NCI-H345 (cell line): ENCODE measurements at regions not wholly inside any gene's neighbourhood (a gene's known extent, or its start where the extent isn't known, plus 50 kb on each side); places are given as distances from the start of the nearest gene placed in this dataset.
A peak's percentile ranks its signal among the peaks of the same experiment; 100 is the strongest.

ENCODE experiments used
- DNase-seq: peaks from one replicate; lab custom pipeline; 2025; lab: John Stamatoyannopoulos, UW

GRCh38 chr10:132467464-132468149 is 70.0 kb upstream of the INPP5A start:
- DNase-seq = peak; percentile 13

DNA sequence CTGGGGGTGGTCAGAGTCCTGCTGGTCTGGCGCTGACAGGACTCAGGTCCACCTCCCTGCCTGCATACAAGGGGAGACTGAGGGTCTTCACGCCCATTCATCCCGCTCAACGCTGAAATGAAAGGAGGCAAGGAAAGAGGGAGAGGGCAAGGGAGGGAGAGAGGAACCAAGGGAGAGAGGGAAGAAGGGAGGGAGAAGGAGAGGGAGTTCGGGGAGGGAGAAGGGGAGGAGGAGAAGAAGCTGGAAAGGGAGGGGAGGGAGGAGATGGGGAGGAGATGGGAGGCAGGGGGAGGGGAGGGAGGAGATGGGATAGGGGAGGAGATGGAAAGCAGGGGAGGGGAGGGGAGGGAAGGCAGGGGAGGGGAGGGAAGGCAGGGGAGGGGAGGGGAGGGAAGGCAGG is 69.4 kb upstream of the INPP5A start:
- DNase-seq = no peak

DNA sequence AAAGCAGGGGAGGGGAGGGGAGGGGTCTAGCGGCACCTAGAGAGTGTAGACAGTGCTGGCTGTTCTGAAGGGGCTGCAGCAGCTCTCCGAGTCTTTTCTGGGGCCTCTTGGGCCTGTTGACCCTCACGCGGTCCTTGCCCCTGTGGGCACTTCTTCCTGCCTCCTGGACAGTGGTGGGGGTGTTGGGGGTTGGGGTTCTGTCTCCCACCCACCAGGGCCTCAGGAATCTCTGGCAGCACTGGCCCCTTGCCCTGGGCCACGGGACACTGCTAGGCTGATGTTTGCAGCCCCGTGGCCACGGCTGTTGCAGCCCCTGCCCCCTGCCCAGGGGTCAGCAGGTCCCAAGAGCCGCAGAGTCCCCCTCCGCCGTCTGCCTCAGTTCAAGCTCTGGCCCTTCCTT is 68.9 kb upstream of the INPP5A start:
- DNase-seq = no peak

DNA sequence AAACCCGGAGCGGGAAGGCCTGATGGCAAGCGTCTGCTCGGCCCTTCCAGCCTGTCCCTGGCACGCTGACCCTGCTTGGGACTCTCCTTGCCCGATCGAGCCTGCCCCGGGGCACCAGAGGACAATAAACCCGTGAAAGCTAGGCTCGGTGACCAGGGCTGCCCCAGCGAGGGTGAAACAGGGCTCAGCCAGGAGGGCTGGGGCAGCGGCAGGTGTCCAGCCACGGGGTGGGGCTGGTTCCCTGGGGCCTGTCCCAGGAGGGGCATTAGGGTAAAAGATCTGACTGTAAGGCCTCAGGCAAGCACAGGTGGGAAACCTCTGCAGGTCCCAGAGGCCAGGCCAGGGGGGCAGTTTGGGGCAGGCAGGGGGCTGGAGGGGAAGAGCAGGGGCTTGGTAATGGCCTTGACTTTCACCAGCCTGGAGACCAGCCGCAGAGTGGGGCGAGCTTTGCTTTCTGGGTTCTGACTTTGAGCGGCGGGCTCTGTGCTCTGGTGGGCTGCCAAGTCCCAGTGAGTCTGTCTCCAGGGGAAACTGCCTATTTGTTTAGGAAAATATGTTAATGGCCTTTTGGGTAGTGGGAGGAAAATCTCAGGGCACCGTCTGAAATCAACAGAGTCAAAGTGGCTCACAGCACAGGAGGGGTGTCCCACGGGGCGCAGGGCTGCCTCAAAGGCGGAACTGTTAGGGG is 68.2 kb upstream of the INPP5A start:
- no peak for DNase-seq

DNA sequence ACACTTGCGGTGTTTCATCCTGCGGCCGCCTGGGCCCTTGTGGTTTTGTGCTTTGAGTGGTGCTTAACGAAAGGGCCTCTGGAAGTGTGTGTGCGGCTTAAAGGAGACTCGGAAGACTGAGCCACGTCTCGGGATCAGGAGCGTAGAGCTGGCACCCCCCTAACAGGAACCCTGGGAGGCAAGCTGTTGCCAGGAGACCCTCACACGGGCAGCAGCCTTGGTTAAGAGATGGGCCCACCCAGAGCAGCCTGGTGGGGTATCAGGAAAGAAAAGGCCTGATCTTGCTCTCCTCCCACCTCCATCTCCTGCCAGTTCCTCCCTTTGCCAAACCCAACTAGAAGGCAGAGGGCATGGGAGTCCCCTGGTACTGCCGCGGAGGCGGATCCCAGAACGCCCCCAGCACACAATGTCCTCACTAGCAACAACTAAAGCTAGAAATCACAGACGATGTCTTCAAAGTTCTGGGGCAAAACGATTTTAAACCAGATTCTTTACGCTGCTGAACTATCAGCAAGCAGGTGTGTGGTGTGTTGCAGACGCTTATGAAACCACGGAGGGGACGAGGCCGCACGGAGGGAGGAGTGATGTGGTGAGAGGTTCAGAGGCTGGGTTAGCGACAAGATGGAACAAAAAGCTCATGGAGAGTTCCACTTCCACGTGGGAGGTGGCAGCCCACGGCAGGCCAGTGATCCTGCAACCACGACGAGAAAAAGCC is 67.0 kb upstream of the INPP5A start:
- no peak for DNase-seq

DNA sequence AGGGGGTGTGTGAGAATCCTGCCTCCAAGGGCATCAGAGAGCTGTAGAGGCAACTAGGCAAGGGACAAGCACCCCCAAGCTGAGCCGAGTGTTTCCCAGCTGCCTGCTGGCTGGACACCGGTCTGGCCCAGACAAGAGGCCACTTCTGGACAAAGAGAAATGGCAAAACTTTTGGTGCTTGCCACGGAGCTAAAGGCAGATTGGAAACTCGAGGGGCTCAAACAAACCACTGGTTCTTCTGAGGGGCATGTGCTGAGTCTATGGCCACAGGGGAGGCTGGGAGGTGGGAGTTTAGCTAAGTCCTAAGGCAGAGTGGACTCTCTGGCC is 66.5 kb upstream of the INPP5A start:
- DNase-seq = no peak

DNA sequence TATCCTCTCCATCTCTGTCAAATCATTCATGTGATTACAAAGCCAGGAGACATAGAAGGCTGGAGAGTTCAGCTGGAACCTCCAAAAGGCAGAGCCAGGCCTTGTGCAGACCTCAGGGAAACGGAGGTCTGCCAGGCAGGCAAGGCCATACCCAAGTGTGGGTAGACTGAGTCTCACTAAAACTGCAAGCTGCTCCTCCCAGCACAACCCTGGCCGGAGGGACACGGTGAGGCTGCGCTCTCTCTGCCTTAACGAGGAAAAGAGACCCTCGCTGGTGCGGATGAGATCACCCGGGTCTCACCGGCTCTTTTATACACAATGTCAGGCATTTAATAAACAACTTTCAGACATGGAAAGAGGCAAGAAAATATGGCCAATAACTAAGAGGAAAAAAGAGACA is 66.1 kb upstream of the INPP5A start:
- DNase-seq = no peak

DNA sequence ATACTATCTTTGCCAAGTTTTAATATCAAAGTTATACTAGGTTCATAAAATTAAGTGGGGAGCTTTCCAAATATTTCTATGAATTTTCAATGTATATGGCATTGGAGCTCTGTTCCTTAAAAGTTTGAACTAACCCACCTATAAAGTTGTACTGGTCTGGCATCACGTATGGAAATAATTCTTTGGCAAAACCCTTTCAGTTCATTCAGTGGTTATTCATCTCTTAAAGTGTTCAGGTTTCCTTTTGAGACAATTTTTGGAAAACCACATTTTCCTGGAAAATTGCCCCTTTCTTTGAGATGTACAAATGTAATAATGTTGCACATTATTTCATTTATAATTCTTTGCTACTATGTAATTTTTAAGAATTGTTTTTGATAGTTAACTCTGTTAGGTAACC is 62.5 kb upstream of the INPP5A start:
- no peak for DNase-seq

DNA sequence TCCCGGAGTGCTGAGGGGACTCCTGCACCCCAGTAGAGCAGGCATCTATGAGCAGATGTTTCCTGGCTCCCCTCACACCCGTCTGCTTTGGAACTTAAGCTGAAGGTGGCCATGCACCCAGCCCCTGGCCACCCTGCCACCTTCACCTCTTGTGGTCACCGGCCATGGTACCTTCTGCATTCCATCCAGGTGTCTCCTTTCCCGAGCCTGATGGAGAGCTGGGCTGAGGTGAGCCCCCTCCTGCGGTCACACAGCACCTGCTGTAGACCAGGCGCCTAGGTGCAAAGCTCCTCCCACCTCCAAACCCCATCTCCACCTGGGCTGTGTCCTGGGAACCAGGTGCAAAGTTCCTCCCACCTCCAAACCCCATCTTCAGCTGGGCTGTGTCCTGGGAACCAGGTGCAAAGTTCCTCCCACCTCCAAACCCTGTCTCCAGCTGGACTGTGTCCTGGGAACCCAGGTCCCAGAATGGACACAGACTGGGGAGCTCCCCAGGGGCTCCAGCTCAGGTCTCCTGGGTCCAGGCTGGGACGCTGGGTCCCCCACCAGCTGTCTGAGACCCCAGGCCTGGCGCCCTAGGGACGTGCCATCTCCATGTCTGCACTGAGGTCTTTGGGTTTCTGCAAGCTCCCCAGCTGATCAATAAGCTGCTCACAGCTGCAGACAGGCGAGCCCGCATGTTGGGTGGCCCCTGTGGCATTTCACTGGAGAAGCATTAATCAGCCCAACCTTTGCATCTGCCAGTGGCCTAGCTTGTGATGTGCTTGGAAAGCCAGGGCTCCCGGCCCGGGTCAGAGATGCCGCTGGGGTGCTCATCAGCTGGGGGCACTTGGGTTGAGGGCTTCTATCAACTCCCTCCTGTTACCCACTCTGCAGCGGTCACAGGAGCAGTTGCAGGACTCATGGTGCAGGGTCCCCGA is 61.2 kb upstream of the INPP5A start:
- no peak for DNase-seq

GRCh38 chr10:132477066-132477397 is 60.6 kb upstream of the INPP5A start:
- DNase-seq = no peak

DNA sequence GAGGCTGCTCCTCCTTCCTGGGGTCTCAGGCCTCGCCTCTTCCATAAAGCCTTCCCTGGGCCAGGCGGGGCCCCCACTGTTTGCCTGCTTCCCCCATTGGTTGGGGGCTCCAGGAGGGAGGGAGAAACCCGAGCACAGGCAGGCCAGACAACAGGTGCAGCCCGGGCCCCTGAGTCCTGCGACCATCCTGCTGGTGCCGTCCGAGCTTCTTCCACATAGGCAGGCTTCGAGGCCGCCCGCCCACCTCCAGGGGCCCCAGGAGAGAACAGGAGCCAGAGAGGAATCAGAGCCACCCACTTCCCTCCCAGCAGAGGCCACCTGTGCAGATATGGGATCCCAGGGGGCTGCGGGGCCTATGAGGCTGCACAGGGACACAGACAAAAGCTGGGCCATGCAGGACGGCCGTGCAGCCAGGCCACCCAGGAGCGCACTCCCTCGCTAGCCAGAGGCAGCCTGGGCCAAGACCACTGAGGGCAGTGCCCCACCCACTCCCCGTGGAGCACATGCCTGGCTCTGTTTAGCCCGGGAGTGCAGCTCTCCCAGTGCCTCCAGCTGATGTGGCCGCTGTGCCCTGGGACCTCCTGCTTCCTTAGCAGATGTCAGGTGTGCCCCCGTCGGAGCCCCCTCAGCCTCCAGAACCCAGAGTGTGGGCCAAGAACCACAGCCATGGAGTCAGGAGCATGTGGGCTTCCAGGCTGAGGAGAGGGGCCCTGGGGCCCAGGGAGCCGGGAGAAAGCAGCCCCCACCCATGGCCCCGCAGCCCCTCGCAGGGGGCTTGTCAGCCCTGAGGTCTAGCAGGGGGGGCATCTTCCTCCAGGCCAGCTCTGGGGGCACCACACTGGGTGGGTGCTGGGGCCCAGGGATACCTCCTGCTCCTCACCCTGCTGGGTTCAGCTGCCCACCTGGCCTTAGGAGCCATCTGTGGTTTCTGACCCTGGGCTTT is 59.9 kb upstream of the INPP5A start:
- DNase-seq = no peak

DNA sequence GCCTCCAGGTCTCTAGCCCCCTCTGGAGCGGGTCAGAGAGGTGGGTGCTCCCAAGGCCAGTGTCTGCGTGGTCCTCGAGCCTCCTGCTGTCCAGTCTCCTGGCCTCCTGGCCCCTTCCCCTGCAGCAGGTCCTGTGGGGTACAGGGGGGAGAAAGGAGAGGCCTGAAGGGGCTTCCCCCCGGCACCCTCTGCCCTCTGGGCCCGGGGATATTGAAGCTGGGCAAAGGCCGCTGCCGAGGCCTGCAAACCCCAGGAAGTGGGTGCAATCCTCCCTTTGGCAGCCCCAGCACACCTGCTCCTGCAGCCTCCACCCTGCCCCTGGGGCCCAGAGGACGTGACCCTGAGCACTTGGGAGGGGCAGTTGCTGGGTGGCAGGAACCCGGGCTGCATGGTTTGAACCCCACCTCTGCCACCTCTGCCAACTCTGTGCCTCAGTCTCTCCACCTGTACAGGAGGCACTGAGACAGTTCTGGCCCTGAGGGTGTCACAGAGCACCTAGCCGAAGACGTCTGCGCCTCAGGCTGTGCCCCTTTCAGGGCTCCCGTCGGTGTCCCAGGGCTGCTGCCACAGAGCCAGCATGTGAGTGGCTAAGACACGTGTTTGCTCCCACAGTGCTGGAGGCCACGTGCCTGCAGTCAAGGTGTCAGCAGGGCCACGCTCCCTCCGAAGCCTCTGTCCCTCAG is 59.1 kb upstream of the INPP5A start:
- no peak for DNase-seq

DNA sequence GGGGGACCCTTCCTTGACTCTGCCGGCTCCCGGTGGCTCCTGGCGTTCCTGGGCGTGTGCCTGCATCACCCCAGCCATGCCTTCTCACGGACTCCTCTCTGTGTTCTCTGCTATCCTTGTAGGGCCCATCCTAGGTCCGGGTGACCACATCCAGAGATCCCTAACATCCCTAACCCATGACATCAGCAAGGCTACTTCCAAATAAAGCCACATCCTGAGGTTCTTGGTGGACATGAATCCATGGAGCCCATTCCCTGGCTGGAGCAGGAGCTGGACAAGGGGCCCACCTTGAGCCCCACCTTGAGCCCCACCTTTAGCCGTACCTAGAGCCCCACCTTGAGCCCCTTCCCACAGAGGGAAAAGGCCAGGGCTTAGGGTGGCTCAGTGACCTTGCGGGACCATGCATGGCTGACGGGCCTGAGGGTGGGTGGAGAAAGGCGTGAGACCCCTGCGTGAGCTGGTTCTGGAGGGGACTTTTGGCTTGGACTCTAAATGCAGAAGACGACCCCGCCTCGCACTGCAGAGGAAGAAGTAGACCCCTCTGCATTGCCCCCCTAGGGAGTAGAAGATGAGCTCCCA is 58.5 kb upstream of the INPP5A start:
- no peak for DNase-seq

GRCh38 chr10:132479603-132480221 is 57.9 kb upstream of the INPP5A start:
- no peak for DNase-seq

DNA sequence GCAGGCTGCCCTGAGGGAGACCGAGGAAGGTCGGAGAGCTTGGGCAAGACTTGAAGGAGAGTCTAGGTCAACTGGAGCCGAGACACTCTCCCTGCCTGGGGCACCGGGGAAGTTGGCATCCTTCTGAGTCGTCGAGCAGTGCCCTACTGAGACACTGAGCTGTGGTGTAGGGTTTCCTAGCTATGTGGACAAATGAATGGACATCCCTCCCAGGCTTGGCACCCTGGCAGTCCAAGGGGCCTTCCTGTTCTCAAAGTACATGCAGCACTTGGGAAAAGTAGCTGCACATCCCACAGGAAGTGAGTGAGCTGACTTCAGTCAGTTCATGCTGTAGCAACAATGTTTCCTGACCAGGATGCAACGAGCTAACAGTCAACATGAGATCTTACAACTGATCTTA is 57.2 kb upstream of the INPP5A start:
- DNase-seq = no peak

- DNase-seq = no peak
These were observed 55.9 kb upstream of the INPP5A start for GRCh38 chr10:132481690-132482089.

GRCh38 chr10:132482090-132482800 is 55.3 kb upstream of the INPP5A start:
- DNase-seq = no peak

- DNase-seq = no peak
These were observed 54.2 kb upstream of the INPP5A start for GRCh38 chr10:132483394-132483793.

DNA sequence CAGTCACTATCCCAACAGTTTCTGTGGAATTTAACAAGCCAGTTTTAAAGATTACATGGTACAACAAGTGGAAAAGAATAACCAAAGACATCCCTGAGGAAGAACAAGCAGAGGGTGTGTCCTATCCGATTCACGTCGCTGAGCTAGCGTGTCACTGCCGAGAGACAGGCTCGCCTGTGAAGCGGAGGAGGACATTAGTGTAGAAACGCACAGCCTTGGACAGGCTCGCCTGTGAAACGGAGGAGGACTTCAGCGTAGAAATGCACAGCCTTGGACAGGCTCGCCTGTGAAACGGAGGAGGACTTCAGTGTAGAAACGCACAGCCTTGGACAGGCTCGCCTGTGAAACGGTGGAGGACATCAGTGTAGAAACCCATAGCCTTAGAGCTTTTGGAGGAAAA is 52.7 kb upstream of the INPP5A start:
- DNase-seq = no peak
